ENCODE measurements at regions not wholly inside any gene's neighbourhood (a gene's known extent, or its start where the extent isn't known, plus 50 kb on each side); places are given as distances from the start of the nearest gene placed in this dataset.

DNA sequence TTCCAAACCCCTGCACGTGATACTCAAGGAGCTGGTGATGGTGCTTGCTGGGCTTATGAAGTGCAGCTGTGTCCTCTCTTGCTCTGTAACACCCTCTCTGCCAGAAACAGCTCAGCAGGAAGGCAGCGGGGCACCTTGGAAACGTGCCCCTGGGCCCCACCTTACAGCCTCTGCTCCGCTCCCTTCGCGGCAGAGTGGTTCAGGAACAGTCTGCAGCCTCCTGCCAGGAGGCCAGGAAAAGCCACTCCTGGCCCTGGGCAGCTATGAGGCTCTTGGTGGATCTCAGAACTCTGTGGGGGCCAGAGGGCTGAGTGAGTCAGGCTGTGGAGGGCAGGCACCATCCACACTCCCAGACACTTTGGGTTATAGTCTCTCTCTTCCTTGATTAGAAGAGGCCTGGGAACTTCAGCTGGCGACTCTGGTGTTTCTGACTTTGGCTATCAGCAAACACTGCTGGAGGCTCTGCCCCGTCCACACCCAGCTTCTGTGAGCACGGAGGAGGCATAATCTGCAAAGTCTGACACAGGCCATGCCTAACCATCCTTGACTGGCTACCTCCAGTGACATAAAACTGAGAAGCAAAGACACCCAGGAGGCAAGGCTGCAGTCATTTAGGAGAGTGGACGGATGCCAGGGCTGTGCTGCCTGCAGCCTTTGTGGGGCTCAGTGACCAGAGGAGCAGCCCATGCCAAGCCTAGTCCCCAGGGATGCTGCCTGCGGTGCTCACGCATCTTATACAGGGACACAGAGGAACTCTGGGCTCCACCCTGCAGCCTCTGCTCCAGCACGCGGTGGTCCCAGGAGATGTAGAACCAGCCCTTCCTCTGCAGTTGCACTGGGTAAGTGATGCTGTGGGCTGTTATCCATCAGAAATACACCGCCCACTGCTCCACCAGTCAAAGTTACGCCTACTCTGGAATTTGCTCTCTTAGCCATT lies 65.3 kb downstream of the METRNL start:
- TF ChIP-seq, protein P1, sequence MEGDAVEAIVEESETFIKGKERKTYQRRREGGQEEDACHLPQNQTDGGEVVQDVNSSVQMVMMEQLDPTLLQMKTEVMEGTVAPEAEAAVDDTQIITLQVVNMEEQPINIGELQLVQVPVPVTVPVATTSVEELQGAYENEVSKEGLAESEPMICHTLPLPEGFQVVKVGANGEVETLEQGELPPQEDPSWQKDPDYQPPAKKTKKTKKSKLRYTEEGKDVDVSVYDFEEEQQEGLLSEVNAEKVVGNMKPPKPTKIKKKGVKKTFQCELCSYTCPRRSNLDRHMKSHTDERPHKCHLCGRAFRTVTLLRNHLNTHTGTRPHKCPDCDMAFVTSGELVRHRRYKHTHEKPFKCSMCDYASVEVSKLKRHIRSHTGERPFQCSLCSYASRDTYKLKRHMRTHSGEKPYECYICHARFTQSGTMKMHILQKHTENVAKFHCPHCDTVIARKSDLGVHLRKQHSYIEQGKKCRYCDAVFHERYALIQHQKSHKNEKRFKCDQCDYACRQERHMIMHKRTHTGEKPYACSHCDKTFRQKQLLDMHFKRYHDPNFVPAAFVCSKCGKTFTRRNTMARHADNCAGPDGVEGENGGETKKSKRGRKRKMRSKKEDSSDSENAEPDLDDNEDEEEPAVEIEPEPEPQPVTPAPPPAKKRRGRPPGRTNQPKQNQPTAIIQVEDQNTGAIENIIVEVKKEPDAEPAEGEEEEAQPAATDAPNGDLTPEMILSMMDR (IDR thresholded peaks at IDR 0.05), result no peak
- TF ChIP-seq POLR2AphosphoS5 (IDR thresholded peaks at IDR 0.05) (no peak), POLR2A (IDR thresholded peaks at IDR 0.05) (no peak)
